Stimulated activated CD4-positive, alpha-beta T cell treated with anti-CD3 and anti-CD28 coated beads, TNF-alpha, amount 100 ng/mL, for 48 hours (primary cell): ENCODE measurements at regions not wholly inside any gene's neighbourhood (a gene's known extent, or its start where the extent isn't known, plus 50 kb on each side); places are given as distances from the start of the nearest gene placed in this dataset.

Source experiments
- DNase-seq, 3 donors: peaks; one replicate each; pipeline ENCODE4 v3.0.0-alpha.2; 2020; ENCODE audit warnings: low read depth in 3 of 3

DNA sequence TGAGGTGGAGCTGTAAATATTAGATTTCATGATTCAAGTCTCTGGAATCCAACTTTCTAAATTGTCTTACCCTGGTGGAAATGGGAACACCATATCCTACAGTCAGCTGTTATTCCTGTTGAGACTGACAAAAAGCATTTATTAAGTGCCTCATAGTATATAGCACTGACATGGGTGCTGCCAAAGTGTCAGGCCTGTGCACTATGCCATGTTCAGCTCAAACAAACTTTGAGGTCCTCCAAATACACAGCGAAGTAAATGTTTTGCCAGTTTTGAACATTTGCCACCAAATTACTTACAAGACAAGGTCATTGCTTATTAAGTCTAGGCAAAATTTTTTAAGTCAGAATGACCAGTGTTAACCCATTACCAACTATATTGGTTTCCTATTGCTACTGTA lies 162.9 kb upstream of the SLC25A13 start:
- DNase-seq, result no peak

DNA sequence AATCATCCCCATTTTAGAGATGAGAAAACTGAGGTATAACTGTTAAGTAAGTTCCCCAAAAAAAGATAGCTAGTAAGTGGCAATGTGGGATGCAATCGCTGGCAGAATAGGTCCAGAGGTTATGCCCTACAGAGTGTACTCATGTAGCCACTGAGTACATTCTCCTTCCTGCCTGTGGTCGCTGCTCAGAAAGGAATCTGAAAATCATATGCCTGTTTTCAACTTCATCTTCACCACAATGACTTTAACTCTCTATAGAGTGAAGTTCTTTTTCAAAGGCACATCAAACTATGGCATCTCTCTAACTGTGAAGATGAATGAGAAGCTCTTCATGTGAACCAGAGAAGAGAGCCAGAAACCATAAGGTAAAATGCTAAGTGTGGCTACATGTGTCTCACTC lies 162.2 kb upstream of the SLC25A13 start:
- DNase-seq, result no peak

DNA sequence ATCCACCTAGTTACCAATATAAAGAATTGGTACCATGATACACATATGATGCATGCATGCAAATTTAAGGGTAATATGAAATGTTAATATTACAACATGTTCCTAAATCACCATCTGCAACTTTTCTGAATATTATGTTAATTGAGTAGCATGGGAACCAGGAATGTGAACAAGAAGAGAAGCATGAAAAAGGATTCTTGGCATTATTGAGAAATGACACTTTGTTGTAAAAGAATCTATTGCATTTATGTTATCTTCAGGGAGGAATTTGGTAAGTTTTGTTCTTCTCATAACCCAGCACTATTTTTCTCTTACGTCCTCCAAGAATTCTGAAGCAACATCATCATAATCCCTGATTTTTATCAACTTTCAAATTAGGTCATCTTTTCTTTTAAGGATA lies 159.9 kb upstream of the SLC25A13 start:
- DNase-seq, result no peak

DNA sequence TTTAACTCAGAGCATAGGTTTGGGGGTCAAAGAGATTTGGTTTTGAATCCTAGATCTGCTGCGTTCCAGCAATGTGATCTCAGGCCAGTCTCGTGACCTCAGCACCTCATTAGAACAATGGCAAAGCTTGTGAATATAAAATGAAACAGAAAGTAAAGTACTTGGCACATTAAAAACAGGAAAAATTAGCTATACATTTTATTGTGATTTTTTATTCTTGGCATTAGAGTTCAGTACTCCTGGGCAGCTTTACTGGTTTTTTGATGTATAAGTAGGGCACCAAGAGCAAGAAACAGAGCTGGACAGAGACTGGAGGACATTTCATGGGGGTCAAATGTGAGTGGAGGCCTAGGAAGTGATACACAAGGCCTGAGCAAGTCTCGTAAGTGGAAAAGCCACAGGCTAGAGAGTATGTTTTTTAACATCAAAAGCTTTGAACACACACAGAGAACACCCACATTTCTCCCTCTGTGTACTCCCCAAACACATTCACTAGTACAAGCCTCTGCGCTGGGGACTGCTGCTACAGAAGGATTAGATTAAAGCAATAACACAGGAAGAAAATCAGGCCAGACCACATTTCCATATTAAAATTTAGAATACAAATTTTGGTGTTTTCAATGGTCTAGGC lies 157.2 kb upstream of the SLC25A13 start:
- no peak for DNase-seq

DNA sequence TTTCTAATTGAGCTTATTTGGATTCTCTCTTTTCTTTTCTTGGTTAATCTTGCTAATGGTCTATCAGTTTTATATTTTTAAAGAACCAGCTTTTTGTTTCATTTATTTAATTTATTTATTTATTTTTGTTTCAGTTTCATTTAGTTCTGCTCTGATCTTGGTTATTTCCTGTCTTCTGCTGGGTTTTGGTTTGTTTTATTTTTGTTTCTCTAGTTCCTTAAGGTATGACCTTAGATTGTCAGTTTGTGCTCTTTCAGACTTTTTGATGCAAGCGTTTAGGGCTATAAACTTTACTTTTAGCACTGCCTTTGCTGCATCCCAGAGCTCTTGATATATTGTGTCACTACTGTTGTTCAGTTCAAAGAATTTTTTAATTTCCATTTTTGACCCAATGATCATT lies 149.7 kb upstream of the SLC25A13 start:
- no peak for DNase-seq

DNA sequence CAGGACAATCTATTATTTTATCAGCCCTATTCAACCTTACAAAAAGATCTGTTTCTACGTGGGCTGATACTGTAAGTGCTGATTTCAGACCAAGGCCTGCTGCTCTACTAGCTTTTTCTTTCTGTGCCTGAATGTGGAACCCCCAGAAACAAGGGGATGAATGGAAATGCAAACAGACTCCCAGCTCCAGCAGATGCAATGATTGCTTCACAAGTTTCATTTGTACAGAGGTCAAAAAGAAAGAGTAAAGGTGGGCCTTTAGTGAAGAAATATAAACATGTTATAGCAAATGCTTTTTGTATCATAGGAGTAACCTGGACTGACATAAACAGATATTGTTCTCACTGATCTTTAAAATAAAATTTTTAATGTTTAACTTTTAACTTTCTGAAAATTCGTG lies 130.2 kb upstream of the SLC25A13 start:
- DNase-seq, result no peak

DNA sequence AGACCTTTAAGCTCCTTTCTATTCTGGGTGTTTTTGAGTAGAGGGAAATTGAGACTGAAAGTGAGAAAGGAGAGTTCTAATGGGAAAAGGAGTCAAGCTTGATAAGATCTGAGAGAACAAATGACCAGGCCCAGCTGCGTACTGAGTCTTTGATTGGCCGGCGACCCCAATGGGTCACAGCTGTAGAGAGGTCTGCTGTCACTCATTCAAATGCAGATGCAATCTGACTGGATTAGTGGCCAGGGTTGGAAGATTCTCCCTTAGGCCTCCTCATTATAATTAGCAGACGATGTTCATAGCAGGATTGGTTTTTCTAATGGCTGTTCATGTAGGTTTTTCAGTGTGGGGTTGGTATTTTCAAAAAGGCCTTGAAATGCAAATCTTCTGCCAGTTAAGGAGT lies 127.2 kb upstream of the SLC25A13 start:
- DNase-seq, result no peak

DNA sequence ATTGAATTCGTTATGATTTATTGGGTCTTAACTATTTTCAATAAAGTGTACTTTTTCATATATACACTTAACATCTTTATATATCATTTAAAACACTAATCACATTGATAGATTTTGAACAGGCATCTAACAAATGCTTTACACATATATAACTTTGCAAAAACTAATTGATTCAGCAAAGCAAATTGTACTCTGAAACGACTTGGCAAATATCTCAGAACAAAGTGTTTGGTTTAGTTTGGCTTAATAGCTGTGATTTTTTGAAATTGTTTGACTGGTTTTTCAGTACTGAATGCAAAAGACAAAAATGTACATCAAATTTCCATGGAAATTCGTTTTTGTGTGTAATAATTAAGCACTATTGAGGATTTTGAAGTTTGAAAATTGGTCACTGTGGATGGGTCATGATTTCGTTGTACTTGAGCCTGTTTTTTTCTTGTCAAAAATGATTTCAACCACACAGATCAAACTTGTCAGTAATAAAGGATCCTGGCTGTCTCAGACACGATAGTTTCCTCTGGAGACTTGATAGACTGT lies 125.3 kb upstream of the SLC25A13 start:
- DNase-seq, result no peak

DNA sequence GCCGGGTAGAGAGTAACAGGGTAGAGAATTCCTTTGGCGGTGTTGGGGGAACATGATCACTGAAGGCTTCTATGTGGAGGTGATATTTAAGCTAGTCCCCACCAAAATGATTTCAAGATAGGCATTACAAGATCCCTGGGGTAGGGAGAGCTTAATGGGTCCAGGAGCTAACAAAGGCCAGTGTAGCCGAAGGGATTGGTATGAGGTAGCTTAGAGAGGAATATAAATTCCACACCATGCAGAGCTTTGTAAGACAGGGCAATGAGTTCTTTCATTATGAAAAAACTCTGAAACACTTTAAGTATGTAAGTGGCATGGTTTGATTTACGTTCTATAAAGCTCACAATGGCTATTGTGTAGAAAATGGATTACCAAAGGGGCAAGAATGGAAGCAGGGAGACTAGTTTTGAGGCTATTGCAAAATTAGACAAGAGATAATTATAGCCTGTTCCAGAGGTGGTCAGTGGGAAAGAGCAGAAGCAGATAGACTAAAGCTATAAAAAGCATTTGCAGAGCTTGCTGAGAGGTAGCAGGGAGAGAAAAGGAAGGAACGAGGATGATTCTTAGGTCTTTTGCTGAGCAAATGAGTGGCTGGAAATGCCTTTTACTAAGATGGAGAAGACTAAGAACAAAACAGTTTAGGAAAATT lies 119.7 kb upstream of the SLC25A13 start:
- no peak for DNase-seq

DNA sequence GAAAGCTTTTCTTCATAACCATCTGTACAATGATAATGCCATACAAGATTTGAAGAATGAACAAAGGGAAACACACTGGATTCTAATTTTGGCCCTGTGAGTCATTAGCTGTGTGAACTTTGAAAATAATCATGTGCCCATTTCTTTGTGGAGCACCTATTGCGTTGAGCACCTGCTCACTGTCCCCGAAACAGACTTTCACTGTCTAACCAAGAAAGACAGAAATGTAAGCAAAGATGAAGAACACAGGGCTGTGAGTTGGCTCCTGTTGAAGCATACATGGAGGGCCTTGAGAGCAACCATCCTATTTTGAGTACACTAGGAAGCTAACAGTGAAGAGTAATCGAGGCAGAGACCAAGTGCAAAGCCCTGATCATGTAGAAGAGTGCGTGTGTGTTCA lies 118.4 kb upstream of the SLC25A13 start:
- DNase-seq, result no peak

DNA sequence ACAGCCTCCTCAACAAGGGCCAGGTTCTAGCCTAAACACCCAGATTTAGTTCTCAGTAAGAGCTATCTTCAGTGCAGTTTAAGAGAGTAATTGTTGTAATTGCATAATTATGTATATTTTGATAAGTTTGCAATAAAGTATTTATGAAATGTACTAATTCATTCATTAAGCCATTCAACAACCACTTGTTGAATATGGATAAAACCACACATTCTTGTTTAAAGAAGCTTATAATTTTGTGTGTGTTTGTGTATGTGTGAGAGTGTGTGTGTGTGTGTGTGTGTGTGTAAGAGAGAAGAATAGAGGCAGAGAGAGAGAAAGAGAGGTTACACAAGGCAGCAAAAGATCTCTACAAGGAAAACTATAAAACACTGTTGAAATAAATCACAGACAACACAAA lies 115.0 kb upstream of the SLC25A13 start:
- DNase-seq, result no peak

DNA sequence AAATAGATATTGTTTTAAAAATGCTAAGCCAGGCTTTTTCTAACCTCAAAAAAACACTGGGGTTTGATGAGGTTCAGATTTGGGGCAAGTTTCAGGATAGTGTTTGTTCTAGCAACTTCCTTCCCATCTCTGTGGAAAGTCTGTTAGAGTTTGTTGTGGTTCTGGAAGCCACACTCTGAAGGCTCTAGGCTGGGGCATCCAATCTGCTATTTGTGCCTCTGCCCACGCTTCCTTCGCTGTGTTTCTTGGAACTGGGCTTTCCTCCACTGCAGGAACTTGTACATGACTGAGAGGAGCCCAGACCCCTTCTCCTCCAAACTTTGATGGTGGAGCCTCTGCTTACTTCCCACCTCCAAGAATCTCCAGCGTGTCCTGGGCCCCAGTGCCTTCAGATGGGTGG lies 108.5 kb upstream of the SLC25A13 start:
- DNase-seq, result no peak

DNA sequence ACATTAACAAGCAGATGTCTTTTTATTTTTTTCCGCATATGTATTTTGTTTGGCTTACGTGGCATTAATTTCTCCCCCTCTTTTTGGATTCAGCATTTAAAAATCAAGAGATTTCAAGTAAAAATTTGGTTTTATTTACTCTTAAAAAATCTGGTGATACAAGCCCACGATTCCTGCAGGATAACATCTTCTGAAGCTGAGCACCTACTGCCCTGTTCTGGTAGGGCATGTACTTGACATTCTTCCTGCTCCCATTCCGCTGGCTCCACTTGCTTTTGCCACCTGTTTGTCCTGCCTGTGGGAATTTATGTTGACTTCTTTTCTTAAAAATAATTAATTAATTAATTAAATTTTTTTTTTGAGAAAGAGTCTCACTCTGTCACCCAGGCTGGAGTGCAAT lies 105.2 kb upstream of the SLC25A13 start:
- no peak for DNase-seq

DNA sequence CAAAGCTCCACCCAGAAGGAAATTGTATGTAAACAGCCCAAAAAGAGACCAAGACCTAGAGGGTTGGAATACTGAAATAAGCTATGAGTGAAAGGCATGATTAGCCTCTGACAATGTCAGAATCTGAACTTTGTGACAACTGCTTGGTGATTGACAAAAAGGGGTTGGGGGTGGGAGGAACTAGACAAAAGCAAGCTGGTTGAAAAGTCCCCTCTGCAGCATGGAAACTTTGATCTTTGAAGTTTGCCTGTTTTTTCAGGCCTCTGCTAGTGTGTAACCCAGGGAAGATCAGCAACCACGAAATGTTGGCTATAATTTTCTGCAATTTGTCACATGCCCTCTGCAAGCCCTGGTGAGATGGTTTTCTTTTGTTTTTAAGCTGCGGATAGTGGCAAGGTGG lies 104.8 kb upstream of the SLC25A13 start:
- no peak for DNase-seq

DNA sequence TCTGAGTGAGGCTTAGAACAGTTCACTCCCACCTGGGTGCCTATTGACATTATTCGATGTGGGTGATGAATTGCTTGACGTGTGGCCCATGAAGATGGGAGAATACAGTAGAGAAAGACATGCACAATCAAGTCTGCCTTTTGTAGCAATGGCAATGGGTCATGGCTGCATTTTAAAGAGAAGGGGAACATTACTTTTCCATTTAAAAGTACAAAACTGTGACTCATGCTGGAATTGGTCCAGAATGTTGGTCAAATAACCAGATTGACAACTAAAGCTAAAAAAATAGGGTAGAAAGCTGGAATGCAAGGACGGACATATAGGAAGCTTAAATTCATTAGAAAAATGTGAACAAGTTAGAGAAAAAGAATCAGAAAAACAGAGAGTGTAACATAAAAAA lies 104.1 kb upstream of the SLC25A13 start:
- DNase-seq, result no peak

DNA sequence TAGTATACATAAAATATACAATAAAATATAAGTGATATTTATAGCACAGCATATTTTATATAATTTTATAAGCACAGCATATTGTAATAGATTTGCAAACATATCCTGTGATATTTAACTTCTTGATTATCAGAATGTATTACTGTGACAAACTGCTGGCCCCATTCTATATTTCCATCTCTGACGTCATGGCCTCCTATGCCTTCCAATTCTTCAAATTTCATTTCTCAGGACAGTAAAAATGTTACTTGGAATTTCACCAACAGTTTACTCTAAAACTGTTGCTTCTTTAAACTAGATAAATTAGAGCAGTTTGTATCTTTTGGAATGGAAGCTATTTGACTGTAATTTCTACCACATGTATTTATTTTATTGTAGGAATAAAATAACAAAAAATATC lies 102.5 kb upstream of the SLC25A13 start:
- DNase-seq, result no peak

DNA sequence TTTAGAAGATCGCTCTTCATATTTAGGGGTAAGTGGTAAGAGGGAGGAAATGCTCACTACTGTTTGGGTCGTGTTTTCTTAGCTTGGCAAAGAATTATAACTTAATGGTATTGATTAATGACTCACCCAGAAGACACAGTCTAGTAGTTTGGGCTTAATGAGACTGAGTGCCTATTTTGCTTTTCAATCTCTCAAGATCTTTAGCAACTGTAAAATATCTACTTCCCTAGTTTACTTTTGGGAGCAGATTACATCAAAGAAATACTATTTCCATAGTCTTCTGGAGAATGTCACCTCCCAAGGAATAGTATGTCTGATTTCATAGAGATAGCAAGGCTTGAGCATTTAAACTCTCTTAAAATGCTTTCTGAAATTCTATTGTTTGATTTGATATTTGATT lies 100.5 kb upstream of the SLC25A13 start:
- DNase-seq, result no peak

DNA sequence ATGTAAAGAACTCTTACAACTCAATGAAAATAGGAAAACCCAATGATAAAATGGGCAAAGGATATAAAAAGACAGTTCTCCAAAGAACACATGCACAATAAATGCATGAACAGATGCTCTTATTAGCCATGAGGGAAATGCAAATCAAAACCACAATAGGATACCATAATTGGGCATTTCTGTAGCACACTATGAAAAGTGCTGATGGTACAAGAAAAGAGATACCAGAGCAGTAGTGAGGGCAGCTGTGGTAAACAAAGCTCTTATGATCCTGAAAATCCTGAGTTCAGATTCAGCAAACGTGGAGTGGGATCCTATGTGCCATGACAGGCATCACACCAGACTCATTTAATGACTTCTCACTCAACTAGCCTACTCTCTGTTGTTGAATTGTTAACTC lies 96.7 kb upstream of the SLC25A13 start:
- DNase-seq, result no peak

DNA sequence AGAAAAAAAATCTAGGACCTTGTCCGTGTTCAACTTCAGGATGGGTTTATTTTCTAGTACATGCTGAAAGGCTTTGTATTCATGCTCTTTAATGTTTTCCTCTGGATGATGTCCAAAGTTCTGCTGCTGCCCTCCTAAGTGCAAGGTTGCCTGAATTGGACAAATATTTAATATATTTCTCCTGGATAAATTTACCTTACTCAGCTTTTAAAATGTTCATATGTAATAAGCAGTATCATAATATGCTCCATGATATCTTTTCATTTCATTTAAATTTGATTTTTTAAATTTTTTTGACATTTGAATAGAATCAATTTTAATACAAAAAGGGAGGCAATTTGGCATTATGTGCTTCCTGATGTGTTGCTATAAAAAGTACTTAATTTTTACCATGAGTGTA lies 95.9 kb upstream of the SLC25A13 start:
- no peak for DNase-seq

DNA sequence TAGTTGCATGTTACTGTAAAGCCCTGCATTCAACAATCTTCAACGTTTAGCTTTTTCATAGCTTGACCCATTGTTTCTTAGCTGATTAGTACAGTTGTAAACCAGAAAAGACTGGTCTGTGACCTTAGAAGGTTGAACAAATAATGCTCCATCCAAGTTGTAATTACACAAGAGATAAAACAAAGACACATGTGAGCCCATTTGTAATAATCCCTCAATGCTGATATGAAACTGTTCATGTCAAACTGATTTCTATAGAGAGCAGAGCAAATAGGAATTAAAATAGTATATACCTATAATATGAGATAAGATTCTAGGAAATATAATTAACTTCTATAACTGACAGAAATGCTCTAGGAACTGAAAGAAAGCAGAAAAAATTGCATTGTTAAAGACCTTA lies 94.7 kb upstream of the SLC25A13 start:
- no peak for DNase-seq

DNA sequence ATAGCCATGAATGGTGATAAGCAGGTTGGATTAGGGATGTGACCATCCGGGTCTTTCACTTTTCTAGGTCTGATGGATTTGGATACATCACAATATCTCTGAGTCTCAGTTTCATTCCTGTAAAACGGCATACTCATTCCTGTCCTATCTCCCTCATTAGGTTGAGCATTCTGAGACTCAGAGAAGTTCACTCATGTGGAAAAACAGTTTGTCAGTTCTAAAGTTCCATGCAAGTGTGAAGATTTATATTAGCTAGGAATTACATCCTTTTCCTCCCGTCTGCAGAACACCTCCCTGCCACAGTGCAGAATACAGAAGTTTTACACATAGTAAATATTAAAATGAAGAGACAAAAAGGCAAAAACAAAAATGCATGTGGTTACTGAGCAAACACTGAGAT lies 94.2 kb upstream of the SLC25A13 start:
- no peak for DNase-seq

DNA sequence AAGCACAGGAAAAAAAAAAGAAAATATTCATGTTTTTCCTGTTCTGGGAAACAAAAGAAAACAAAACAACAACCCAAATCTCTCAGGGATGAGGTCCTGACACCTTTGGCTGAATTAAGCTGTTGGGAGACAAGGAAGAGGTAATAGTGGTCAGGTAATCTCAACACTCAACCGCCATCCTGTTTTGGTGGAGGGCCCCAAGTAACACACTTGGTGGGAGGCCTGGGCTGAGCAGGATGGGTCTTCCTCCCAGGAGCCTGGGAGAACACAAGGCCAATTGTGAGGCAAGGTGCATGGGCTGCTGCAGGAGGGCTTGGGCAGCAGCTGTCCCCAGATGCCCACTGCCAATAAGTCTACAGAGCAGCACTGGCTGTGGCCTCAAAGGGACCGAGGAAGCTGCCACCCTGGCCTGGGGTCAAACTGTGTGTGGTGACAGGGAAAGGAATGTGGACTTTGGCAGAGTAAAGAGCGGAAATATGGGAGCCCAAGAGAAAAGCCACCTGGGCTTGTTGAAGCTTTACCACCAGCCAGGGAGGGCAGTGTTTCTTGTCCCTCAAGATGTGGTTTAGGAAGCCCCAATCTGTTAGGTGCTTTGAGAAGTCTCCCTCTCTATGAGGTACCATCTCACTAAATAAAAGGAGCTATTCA lies 93.5 kb upstream of the SLC25A13 start:
- no peak for DNase-seq

DNA sequence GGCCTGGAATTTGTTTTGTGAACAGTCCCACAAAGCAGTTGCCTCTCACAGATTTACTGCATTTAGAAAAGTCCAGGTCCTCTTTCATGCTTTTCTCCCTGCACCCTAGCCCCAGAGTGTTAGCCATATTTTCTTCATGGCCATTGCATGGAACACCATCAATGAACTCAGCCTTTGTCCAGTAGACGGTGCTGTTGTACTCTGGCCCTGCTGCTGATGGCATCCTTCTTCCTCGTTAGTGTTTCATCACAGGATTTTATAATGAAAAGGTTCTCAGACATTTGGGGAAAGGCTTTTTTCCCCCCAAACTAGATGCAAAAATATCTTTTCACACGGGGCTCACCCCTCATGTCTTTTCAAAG lies 93.0 kb upstream of the SLC25A13 start:
- DNase-seq, result peak in 1 of 3 donors; percentile 8
